Neuronal stem cell (in vitro differentiated cells): ENCODE measurements at regions not wholly inside any gene's neighbourhood (a gene's known extent, or its start where the extent isn't known, plus 50 kb on each side); places are given as distances from the start of the nearest gene placed in this dataset.

Experiments
- DNase-seq: peaks from one replicate; pipeline ENCODE4 v3.0.0-alpha.2; 2013; ENCODE audit warnings: low spot score
- H2AFZ ChIP-seq: one replicate; pipeline ENCODE4 v1.6.1; 2013; ENCODE audit warnings: mild to moderate bottlenecking, low read length, inconsistent platforms
- H2AK5ac ChIP-seq: 2 replicates; pipeline ENCODE4 v1.6.1; 2013; ENCODE audit warnings: low read depth, mild to moderate bottlenecking, inconsistent platforms, low read length, moderate library complexity, mixed read lengths
- H2BK120ac ChIP-seq: 2 replicates; pipeline ENCODE4 v1.6.1; 2013; ENCODE audit warnings: low read depth, mild to moderate bottlenecking, inconsistent platforms, low read length, moderate library complexity, mixed read lengths
- H2BK12ac ChIP-seq: one replicate; pipeline ENCODE4 v1.6.1; 2013; ENCODE audit warnings: low read length, inconsistent platforms
- H2BK15ac ChIP-seq: 2 replicates; pipeline ENCODE4 v1.6.1; 2013; ENCODE audit warnings: mild to moderate bottlenecking, low read length, inconsistent platforms, mixed read lengths
- H2BK5ac ChIP-seq: one replicate; pipeline ENCODE4 v1.6.1; 2013; ENCODE audit warnings: inconsistent platforms, mild to moderate bottlenecking, low read length, moderate library complexity
- H3K14ac ChIP-seq: one replicate; pipeline ENCODE4 v1.6.1; 2013; ENCODE audit warnings: low read length, inconsistent platforms
- H3K18ac ChIP-seq: 2 replicates; pipeline ENCODE4 v1.6.1; 2013; ENCODE audit warnings: low read length, inconsistent platforms
- H3K23ac ChIP-seq: 2 replicates; pipeline ENCODE4 v1.6.1; 2013; ENCODE audit warnings: low read depth, mild to moderate bottlenecking, mixed read lengths, low read length, inconsistent platforms; ENCODE audit not compliant: poor library complexity
- H3K27ac ChIP-seq: replicated peaks from 3 replicates; pipeline ENCODE4 v1.5.1; 2013; ENCODE audit warnings: low read length, inconsistent platforms
- H3K27me3 ChIP-seq, 3 experiments: 2 replicates each; pipeline ENCODE4 v1.6.1; 2013; ENCODE audit warnings: low read length in 3 of 3, mild to moderate bottlenecking in 2 of 3, inconsistent platforms in 1 of 3, low read depth in 1 of 3, mixed read lengths in 1 of 3, moderate library complexity in 1 of 3; ENCODE audit not compliant: control insufficient read depth in 3 of 3, insufficient read depth in 3 of 3
- H3K36me3 ChIP-seq, 2 donors: replicated peaks in 1 of 2; 2 replicates each; pipeline ENCODE4 v1.6.1; 2013; ENCODE audit warnings: low read length in 2 of 2; ENCODE audit not compliant: control insufficient read depth in 2 of 2, insufficient read depth in 2 of 2
- H3K4ac ChIP-seq: 2 replicates; pipeline ENCODE4 v1.6.1; 2013; ENCODE audit warnings: inconsistent platforms, mild to moderate bottlenecking, low read length, moderate library complexity
- H3K4me1 ChIP-seq, 2 donors: 1 replicate in 1 of 2; 2 replicates in 1 of 2; pipeline ENCODE4 v1.6.1; 2013; ENCODE audit warnings: low read length in 2 of 2, low read depth in 1 of 2; ENCODE audit not compliant: control insufficient read depth in 2 of 2, insufficient read depth in 1 of 2
- H3K4me2 ChIP-seq: one replicate; pipeline ENCODE4 v1.6.1; 2013; ENCODE audit warnings: mild to moderate bottlenecking, low read length, inconsistent platforms; ENCODE audit not compliant: insufficient read depth, poor library complexity, severe bottlenecking
- H3K4me3 ChIP-seq, 2 donors: 2 replicates each; pipeline ENCODE4 v1.5.1; 2013; ENCODE audit warnings: low read length in 2 of 2, mild to moderate bottlenecking in 2 of 2, inconsistent platforms in 1 of 2, moderate library complexity in 1 of 2
- H3K79me1 ChIP-seq: one replicate; pipeline ENCODE4 v1.6.1; 2013; ENCODE audit warnings: low read depth, mild to moderate bottlenecking, inconsistent platforms, low read length, moderate library complexity
- H3K9ac ChIP-seq: one replicate; pipeline ENCODE4 v1.6.1; 2013; ENCODE audit warnings: mild to moderate bottlenecking, low read depth, low read length, inconsistent platforms; ENCODE audit not compliant: poor library complexity
- H3K9me3 ChIP-seq, 2 donors: replicated peaks in 1 of 2; 2 replicates each; pipeline versions ENCODE3 to v1.6.1; 2013; ENCODE audit warnings: low read length in 2 of 2, mild to moderate bottlenecking in 2 of 2, inconsistent platforms in 1 of 2, low read depth in 1 of 2, mixed read lengths in 1 of 2, moderate library complexity in 1 of 2; ENCODE audit not compliant: control insufficient read depth in 2 of 2, insufficient read depth in 1 of 2
- H4K8ac ChIP-seq: one replicate; pipeline ENCODE4 v1.6.1; 2013; ENCODE audit warnings: low read depth, mild to moderate bottlenecking, inconsistent platforms, low read length, moderate library complexity
- H4K91ac ChIP-seq: one replicate; pipeline ENCODE4 v1.6.1; 2013; ENCODE audit warnings: low read length, low read depth, mild to moderate bottlenecking, inconsistent platforms; ENCODE audit not compliant: poor library complexity
- WGBS, 2 donors: extraction: QIAGEN DNeasy Blood & Tissue Kit; methylation state at CpG; one replicate each; pipeline ENCODE4 v1.1.7; 2013; ENCODE audit warnings: missing lambda C conversion rate in 2 of 2, mixed read lengths in 1 of 2; ENCODE audit not compliant: insufficient read length in 2 of 2, insufficient replicate concordance in 1 of 2; ENCODE audit errors: extremely low coverage in 2 of 2; 5-methylcytosine and 5-hydroxymethylcytosine counted together

- H2AK5ac ChIP-seq = no peak overlapping the region
- no peak overlapping the region for H2BK15ac ChIP-seq
- H3K4me3 ChIP-seq = no peak overlapping the region
- H3K36me3 ChIP-seq = no peaks in the 10 kb centered on the region
- no peak overlapping the region for H4K91ac ChIP-seq
- H3K27me3 ChIP-seq = no peaks in the 10 kb centered on the region
- no peak overlapping the region for H3K4ac ChIP-seq
- H2BK120ac ChIP-seq = no peak overlapping the region
- H3K27ac ChIP-seq = no peak overlapping the region
- no peak overlapping the region for H2AFZ ChIP-seq
- no peak overlapping the region for H2BK12ac ChIP-seq
- H2BK5ac ChIP-seq = no peak overlapping the region
- no peaks in the 10 kb centered on the region for H3K79me1 ChIP-seq
- no peaks in the 10 kb centered on the region for H3K4me1 ChIP-seq
- H4K8ac ChIP-seq = no peak overlapping the region
- no peak overlapping the region for H3K23ac ChIP-seq
- H3K9me3 ChIP-seq = no peaks in the 10 kb centered on the region
- no peak overlapping the region for H3K18ac ChIP-seq
- no peak overlapping the region for H3K14ac ChIP-seq
- no peak overlapping the region for H3K4me2 ChIP-seq
- WGBS, 2 donors = no CpG with 5 or more reads among the region's 1 CpG
- no peak overlapping the region for H3K9ac ChIP-seq
- no peak for DNase-seq
Observed at GRCh38 chr6:50970908-50971307, 152.2 kb downstream of the TFAP2B start.

DNA sequence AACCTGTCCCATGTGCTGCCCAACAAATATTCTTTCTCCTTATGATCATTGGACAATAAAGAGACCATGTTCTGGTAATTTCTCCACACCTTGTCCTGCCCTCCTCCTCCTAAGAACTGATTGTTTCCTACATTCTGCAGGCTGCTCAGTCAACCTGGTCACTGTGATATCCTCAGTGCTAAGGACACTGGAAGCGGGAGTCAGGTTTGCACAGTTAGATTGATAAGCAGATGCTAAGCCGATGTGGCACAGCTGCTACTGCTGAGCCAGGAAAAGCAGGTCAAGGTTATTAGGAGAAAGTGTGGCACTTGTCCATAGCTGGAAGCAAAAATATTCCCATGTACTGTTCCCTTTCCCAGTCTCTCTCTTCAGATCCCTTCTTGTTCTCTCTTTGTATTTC is 154.8 kb downstream of the TFAP2B start:
- Histone ChIP-seq H2AFZ (no peak overlapping the region), H3K27ac (no peak overlapping the region)
- no CpG with 5 or more reads among the region's 2 CpGs for WGBS, 2 donors

GRCh38 chr6:50974319-50974718 is 155.6 kb downstream of the TFAP2B start:
- Histone ChIP-seq H3K4ac (no peak overlapping the region), H3K27me3 (no peaks in the 10 kb centered on the region), H3K9me3 (no peaks in the 10 kb centered on the region), H2BK5ac (no peak overlapping the region), H2AFZ (no peak overlapping the region), H3K36me3 (no peaks in the 10 kb centered on the region), H3K4me2 (no peak overlapping the region), H3K4me3 (no peak overlapping the region), H3K4me1 (no peaks in the 10 kb centered on the region), H3K23ac (no peak overlapping the region), H2BK15ac (no peak overlapping the region), H3K27ac (no peak overlapping the region), H3K14ac (no peak overlapping the region), H3K9ac (no peak overlapping the region), H3K18ac (no peak overlapping the region), H4K8ac (no peak overlapping the region), H2BK12ac (no peak overlapping the region), H3K79me1 (no peaks in the 10 kb centered on the region), H2AK5ac (no peak overlapping the region), H2BK120ac (no peak overlapping the region), H4K91ac (no peak overlapping the region)
- no peak for DNase-seq
- no CpG with 5 or more reads among the region's 3 CpGs for WGBS, 2 donors

More for the DNA sequence above, 154.8 kb downstream of the TFAP2B start:
- H3K4me2 ChIP-seq = no peak overlapping the region
- H2BK12ac ChIP-seq = no peak overlapping the region
- no peak for DNase-seq
- no peak overlapping the region for H4K91ac ChIP-seq
- H3K9me3 ChIP-seq = no peaks in the 10 kb centered on the region
- no peaks in the 10 kb centered on the region for H3K27me3 ChIP-seq
- H2AK5ac ChIP-seq = no peak overlapping the region
- H3K14ac ChIP-seq = no peak overlapping the region
- H3K9ac ChIP-seq = no peak overlapping the region
- H4K8ac ChIP-seq = no peak overlapping the region
- H3K4ac ChIP-seq = no peak overlapping the region
- no peak overlapping the region for H3K23ac ChIP-seq
- H3K4me3 ChIP-seq = no peak overlapping the region
- H2BK5ac ChIP-seq = no peak overlapping the region
- no peak overlapping the region for H2BK15ac ChIP-seq
- H3K36me3 ChIP-seq = no peaks in the 10 kb centered on the region
- H2BK120ac ChIP-seq = no peak overlapping the region
- H3K18ac ChIP-seq = no peak overlapping the region
- no peaks in the 10 kb centered on the region for H3K4me1 ChIP-seq
- no peaks in the 10 kb centered on the region for H3K79me1 ChIP-seq

- no peak for DNase-seq
- no peak overlapping the region for H3K14ac ChIP-seq
- H3K4me3 ChIP-seq = no peak overlapping the region
- no peak overlapping the region for H2AFZ ChIP-seq
- no peak overlapping the region for H3K27ac ChIP-seq
- H3K9ac ChIP-seq = no peak overlapping the region
- no peaks in the 10 kb centered on the region for H3K27me3 ChIP-seq
- no peak overlapping the region for H2BK120ac ChIP-seq
- no peaks in the 10 kb centered on the region for H3K4me1 ChIP-seq
- no peak overlapping the region for H3K4me2 ChIP-seq
- H2BK15ac ChIP-seq = no peak overlapping the region
- no peak overlapping the region for H3K18ac ChIP-seq
- no peak overlapping the region for H3K4ac ChIP-seq
- H4K91ac ChIP-seq = no peak overlapping the region
- no peaks in the 10 kb centered on the region for H3K9me3 ChIP-seq
- no peak overlapping the region for H2BK5ac ChIP-seq
- no peaks in the 10 kb centered on the region for H3K79me1 ChIP-seq
- H2BK12ac ChIP-seq = no peak overlapping the region
- H3K23ac ChIP-seq = no peak overlapping the region
- no peak overlapping the region for H2AK5ac ChIP-seq
- no peaks in the 10 kb centered on the region for H3K36me3 ChIP-seq
- no peak overlapping the region for H4K8ac ChIP-seq
- WGBS, 2 donors = no CpG with 5 or more reads among the region's 2 CpGs
Observed at GRCh38 chr6:50975216-50975615, 156.5 kb downstream of the TFAP2B start.
